ENCODE measurements at regions not wholly inside any gene's neighbourhood (a gene's known extent, or its start where the extent isn't known, plus 50 kb on each side); places are given as distances from the start of the nearest gene placed in this dataset.

GRCh38 chr11:27241311-27242122, 121.5 kb downstream of the CCDC34 start:
- TF ChIP-seq CTCF (IDR thresholded peaks at IDR 0.05) (no peak), TCF7L2 (IDR thresholded peaks at IDR 0.05; ENCODE audit: low read depth, low read length) (no peak), POLR2AphosphoS5 (IDR thresholded peaks at IDR 0.05; ENCODE audit: low read depth, low read length) (no peak), SIN3A (IDR thresholded peaks at IDR 0.05; ENCODE audit: borderline replicate concordance, insufficient read depth, low read depth, low read length) (no peak)
- TF ChIP-seq, protein P1, sequence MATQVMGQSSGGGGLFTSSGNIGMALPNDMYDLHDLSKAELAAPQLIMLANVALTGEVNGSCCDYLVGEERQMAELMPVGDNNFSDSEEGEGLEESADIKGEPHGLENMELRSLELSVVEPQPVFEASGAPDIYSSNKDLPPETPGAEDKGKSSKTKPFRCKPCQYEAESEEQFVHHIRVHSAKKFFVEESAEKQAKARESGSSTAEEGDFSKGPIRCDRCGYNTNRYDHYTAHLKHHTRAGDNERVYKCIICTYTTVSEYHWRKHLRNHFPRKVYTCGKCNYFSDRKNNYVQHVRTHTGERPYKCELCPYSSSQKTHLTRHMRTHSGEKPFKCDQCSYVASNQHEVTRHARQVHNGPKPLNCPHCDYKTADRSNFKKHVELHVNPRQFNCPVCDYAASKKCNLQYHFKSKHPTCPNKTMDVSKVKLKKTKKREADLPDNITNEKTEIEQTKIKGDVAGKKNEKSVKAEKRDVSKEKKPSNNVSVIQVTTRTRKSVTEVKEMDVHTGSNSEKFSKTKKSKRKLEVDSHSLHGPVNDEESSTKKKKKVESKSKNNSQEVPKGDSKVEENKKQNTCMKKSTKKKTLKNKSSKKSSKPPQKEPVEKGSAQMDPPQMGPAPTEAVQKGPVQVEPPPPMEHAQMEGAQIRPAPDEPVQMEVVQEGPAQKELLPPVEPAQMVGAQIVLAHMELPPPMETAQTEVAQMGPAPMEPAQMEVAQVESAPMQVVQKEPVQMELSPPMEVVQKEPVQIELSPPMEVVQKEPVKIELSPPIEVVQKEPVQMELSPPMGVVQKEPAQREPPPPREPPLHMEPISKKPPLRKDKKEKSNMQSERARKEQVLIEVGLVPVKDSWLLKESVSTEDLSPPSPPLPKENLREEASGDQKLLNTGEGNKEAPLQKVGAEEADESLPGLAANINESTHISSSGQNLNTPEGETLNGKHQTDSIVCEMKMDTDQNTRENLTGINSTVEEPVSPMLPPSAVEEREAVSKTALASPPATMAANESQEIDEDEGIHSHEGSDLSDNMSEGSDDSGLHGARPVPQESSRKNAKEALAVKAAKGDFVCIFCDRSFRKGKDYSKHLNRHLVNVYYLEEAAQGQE (IDR thresholded peaks at IDR 0.05; ENCODE audit: insufficient read depth in 1 of 2, low read depth in 2 of 2, low read length in 1 of 2), result no peak
